Activated CD4-positive, alpha-beta T cell treated with anti-CD3 and anti-CD28 coated beads for 36 hours (primary cell): ENCODE measurements at regions not wholly inside any gene's neighbourhood (a gene's known extent, or its start where the extent isn't known, plus 50 kb on each side); places are given as distances from the start of the nearest gene placed in this dataset.

Source experiments
- ATAC-seq: fragments of 200-7000 bp; cut with Tn5 transposase; one replicate; pipeline ENCODE4 v1.10.0; 2021; ENCODE audit warnings: mild to moderate bottlenecking, moderate library complexity
- CTCF ChIA-PET: fragments of 350-600 bp; sonication (Branson Sonifier 250); formaldehyde crosslinking; loops from one replicate; lab custom pipeline; 2021; ENCODE audit warnings: antibody characterized with exemption; lab: Charles Lee
- POLR2A ChIA-PET: fragments of 350-600 bp; sonication (Branson Sonifier 250); formaldehyde crosslinking; loops from one replicate; lab custom pipeline; 2021; ENCODE audit warnings: antibody characterized with exemption, inconsistent platforms; lab: Charles Lee
- DNase-seq: peaks from one replicate; pipeline ENCODE4 v3.0.0-alpha.2; 2020
- H3K27ac Mint-ChIP-seq: one replicate; pipeline ENCODE4 v1.8.0; 2021; ENCODE audit warnings: mixed read lengths
- H3K27me3 Mint-ChIP-seq: one replicate; pipeline ENCODE4 v1.8.0; 2021; ENCODE audit warnings: mixed read lengths
- H3K36me3 Mint-ChIP-seq: one replicate; pipeline ENCODE4 v1.8.0; 2021; ENCODE audit warnings: low read depth, mixed read lengths
- H3K4me1 Mint-ChIP-seq: one replicate; pipeline ENCODE4 v1.8.0; 2021; ENCODE audit warnings: mixed read lengths
- H3K4me3 Mint-ChIP-seq: one replicate; pipeline ENCODE4 v1.8.0; 2021; ENCODE audit warnings: mild to moderate bottlenecking, moderate library complexity, mixed read lengths
- H3K9me3 Mint-ChIP-seq: one replicate; pipeline ENCODE4 v1.8.0; 2021; ENCODE audit warnings: low read depth, mixed read lengths
- intact Hi-C, 2 experiments: fragments of 100-400 bp; cut with DNase I in 1 of 2; cut with micrococcal nuclease in 1 of 2; formaldehyde crosslinking; loops; one replicate each; pipeline versions ENCODE4 v1.14.2 to v1.15.1; 2022 to 2024; cut with DNase I, micrococcal nuclease

GRCh38 chr13:81697826-81698225 is 1356.9 kb upstream of the SPRY2 start:
- Mint-ChIP-seq H3K27me3 (no peaks in the 10 kb centered on the region), H3K36me3 (no peaks in the 10 kb centered on the region), H3K9me3 (peaks cover 22% of the 10 kb centered on the region), H3K4me1 (no peaks in the 10 kb centered on the region), H3K27ac (no peak overlapping the region), H3K4me3 (no peak overlapping the region)
- no peak for ATAC-seq
- ChIA-PET POLR2A (no interaction called here), CTCF (no interaction called here)
- intact Hi-C loops = no loop called here
- no peak for DNase-seq

- Mint-ChIP-seq H3K9me3 (peaks cover 4% of the 10 kb centered on the region), H3K27me3 (no peaks in the 10 kb centered on the region), H3K4me3 (no peak overlapping the region), H3K27ac (no peak overlapping the region), H3K4me1 (no peaks in the 10 kb centered on the region), H3K36me3 (no peaks in the 10 kb centered on the region)
- intact Hi-C loops = no loop called here
- CTCF ChIA-PET = no interaction called here
- DNase-seq = no peak
- ATAC-seq = no peak
- POLR2A ChIA-PET = no interaction called here
Observed at GRCh38 chr13:81686877-81687276, 1346.0 kb upstream of the SPRY2 start.

DNA sequence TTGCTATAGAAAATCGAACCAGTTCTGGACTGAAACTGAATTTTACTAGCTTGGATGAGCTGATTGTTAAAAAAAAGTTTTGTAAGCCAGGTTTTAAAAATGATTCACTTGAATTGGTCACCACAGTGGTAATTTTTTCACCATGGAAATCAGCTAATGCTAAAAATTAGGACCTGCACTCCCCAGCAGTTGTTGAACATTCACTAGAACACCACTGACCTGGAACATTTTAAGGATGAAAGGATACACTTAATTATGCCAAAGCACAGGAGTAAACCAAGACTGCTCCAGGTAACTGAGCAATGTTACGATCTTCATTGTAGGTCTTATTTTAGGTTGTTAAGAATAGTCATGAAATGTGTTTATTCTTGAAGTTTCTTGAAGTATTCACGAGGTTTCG is 1342.6 kb upstream of the SPRY2 start:
- Mint-ChIP-seq H3K27me3 (no peaks in the 10 kb centered on the region), H3K36me3 (no peaks in the 10 kb centered on the region), H3K4me3 (no peak overlapping the region), H3K27ac (no peak overlapping the region), H3K9me3 (peaks cover 3% of the 10 kb centered on the region), H3K4me1 (no peaks in the 10 kb centered on the region)
- ChIA-PET POLR2A (no interaction called here), CTCF (no interaction called here)
- intact Hi-C loops = no loop called here
- ATAC-seq (no peak), DNase-seq (no peak)

- Mint-ChIP-seq H3K4me1 (no peaks in the 10 kb centered on the region), H3K27me3 (no peaks in the 10 kb centered on the region), H3K9me3 (peaks cover 6% of the 10 kb centered on the region), H3K27ac (no peak overlapping the region), H3K4me3 (no peak overlapping the region), H3K36me3 (no peaks in the 10 kb centered on the region)
- DNase-seq = no peak
- intact Hi-C loops = no loop called here
- ChIA-PET POLR2A (no interaction called here), CTCF (no interaction called here)
- ATAC-seq = no peak
Observed at GRCh38 chr13:81682081-81682630, 1341.2 kb upstream of the SPRY2 start.

- intact Hi-C loops = no loop called here
- POLR2A ChIA-PET = no interaction called here
- no peak overlapping the region for H3K4me3 Mint-ChIP-seq
- H3K36me3 Mint-ChIP-seq = no peaks in the 10 kb centered on the region
- CTCF ChIA-PET = no interaction called here
- H3K27ac Mint-ChIP-seq = no peak overlapping the region
- ATAC-seq (no peak), DNase-seq (no peak)
- H3K9me3 Mint-ChIP-seq = peaks cover 7% of the 10 kb centered on the region
- H3K4me1 Mint-ChIP-seq = no peaks in the 10 kb centered on the region
- no peaks in the 10 kb centered on the region for H3K27me3 Mint-ChIP-seq
Observed at GRCh38 chr13:81677857-81678256, 1336.9 kb upstream of the SPRY2 start.

DNA sequence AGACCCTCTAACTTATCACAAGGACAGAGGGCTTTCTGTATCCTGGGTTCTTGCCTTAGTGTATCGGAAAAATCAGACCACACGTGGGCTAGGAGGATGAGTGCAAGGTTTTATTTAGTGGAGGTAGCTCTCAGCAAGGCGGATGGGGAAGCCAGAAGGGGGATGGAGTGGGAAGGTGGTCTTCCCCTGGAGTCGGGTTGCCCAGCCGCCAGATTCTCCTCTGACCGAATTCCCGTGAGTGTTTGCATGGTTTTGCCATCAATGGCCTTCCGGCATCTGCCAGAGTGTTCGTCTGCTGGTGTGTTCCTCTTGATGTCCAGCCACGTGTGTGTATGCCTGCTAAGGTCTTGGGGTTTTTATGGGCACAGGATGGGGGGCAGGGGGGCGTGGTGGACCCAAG is 1335.1 kb upstream of the SPRY2 start:
- Mint-ChIP-seq H3K9me3 (peaks cover 8% of the 10 kb centered on the region), H3K4me1 (no peaks in the 10 kb centered on the region), H3K4me3 (no peak overlapping the region), H3K27me3 (no peaks in the 10 kb centered on the region), H3K27ac (no peak overlapping the region), H3K36me3 (no peaks in the 10 kb centered on the region)
- ChIA-PET POLR2A (no interaction called here), CTCF (no interaction called here)
- ATAC-seq (no peak), DNase-seq (no peak)
- intact Hi-C loops = no loop called here

GRCh38 chr13:81671064-81671463 is 1330.1 kb upstream of the SPRY2 start:
- Mint-ChIP-seq H3K9me3 (peaks cover 12% of the 10 kb centered on the region), H3K4me1 (no peaks in the 10 kb centered on the region), H3K4me3 (no peak overlapping the region), H3K27me3 (no peaks in the 10 kb centered on the region), H3K27ac (no peak overlapping the region), H3K36me3 (no peaks in the 10 kb centered on the region)
- intact Hi-C loops = no loop called here
- DNase-seq = no peak
- no peak for ATAC-seq
- ChIA-PET POLR2A (no interaction called here), CTCF (interaction anchor here (0.6 to 1.8 kb wide), 2 partner anchors 10 to 14 kb away, joined by 4 read pairs; no protein-coding TSS in a partner anchor)

DNA sequence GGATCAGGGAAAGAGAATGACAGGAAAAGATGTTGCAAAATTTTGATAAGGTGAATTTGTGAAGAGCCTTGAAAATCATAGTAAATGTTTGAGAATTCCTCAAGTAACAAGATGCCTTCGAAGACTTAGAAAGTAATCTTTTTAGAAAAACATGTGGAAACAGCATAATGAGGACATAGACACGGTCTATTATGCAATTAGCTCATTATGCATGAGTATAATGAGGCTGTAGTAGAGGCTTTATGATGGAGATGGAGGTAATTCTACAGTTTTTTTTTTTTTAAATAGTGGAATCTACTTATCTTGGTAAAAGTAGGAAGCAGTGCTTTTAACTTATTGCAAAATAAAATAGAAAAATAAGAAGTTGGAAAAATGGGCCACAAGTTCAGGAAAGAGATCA is 1329.1 kb upstream of the SPRY2 start:
- CTCF ChIA-PET = interaction anchor here (1.8 kb wide), 1 partner anchor 15 kb away, joined by 4 read pairs; no protein-coding TSS in a partner anchor
- ATAC-seq (no peak), DNase-seq (no peak)
- Mint-ChIP-seq H3K36me3 (no peaks in the 10 kb centered on the region), H3K4me1 (no peaks in the 10 kb centered on the region), H3K27ac (no peak overlapping the region), H3K27me3 (no peaks in the 10 kb centered on the region), H3K9me3 (peaks cover 12% of the 10 kb centered on the region), H3K4me3 (no peak overlapping the region)
- POLR2A ChIA-PET = no interaction called here
- intact Hi-C loops = no loop called here

GRCh38 chr13:81664872-81665271 is 1323.9 kb upstream of the SPRY2 start:
- Mint-ChIP-seq H3K27me3 (no peaks in the 10 kb centered on the region), H3K4me3 (no peak overlapping the region), H3K9me3 (peaks cover 11% of the 10 kb centered on the region), H3K4me1 (no peaks in the 10 kb centered on the region), H3K36me3 (no peaks in the 10 kb centered on the region), H3K27ac (no peak overlapping the region)
- ChIA-PET POLR2A (no interaction called here), CTCF (no interaction called here)
- ATAC-seq = no peak
- intact Hi-C loops = no loop called here
- no peak for DNase-seq

GRCh38 chr13:81659984-81660383 is 1319.1 kb upstream of the SPRY2 start:
- H3K4me3 Mint-ChIP-seq = no peak overlapping the region
- no peaks in the 10 kb centered on the region for H3K36me3 Mint-ChIP-seq
- ATAC-seq (no peak), DNase-seq (no peak)
- H3K4me1 Mint-ChIP-seq = no peaks in the 10 kb centered on the region
- H3K27me3 Mint-ChIP-seq = no peaks in the 10 kb centered on the region
- ChIA-PET POLR2A (no interaction called here), CTCF (no interaction called here)
- no peak overlapping the region for H3K27ac Mint-ChIP-seq
- intact Hi-C loops = no loop called here
- H3K9me3 Mint-ChIP-seq = peaks cover 19% of the 10 kb centered on the region

DNA sequence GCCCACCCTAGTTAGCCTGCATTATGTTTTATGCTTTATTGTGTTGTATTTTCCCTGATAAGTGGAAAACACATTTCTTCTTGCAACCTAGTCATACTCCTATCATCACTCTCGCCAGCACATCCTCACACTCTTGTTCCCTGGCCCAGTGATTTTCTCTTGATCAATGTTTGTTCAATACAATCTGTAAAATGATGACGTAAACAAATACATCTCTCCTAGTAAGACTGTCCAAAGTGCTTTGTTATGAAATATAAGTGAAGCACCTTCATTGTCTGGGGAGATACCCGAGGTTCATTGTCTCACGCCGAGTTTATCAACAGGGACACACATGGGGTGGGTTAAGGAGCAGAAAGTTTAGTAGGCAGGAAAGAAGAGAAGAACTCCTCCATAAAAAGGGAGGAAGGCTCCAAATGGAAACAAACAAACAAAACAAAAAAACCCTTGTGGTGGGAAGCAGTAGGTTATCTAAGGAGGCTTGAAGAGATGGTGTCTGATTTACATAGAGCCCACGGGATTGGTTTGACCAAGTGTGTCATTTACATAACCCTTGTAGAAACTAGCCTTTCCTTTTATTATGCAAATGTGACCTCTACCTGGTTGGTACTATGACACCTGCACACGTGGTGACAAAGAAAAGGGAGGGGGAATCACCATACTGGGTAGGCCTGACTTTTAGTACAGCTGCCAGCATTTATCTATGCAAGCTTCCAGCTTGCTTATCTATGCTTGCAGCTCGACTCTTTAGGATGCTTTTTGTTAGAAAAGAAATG is 1317.9 kb upstream of the SPRY2 start:
- Mint-ChIP-seq H3K36me3 (no peaks in the 10 kb centered on the region), H3K4me1 (no peaks in the 10 kb centered on the region), H3K9me3 (peaks cover 17% of the 10 kb centered on the region), H3K27me3 (no peaks in the 10 kb centered on the region), H3K4me3 (no peak overlapping the region), H3K27ac (no peak overlapping the region)
- DNase-seq (no peak), ATAC-seq (no peak)
- CTCF ChIA-PET = no interaction called here
- POLR2A ChIA-PET = no interaction called here
- intact Hi-C loops = no loop called here

DNA sequence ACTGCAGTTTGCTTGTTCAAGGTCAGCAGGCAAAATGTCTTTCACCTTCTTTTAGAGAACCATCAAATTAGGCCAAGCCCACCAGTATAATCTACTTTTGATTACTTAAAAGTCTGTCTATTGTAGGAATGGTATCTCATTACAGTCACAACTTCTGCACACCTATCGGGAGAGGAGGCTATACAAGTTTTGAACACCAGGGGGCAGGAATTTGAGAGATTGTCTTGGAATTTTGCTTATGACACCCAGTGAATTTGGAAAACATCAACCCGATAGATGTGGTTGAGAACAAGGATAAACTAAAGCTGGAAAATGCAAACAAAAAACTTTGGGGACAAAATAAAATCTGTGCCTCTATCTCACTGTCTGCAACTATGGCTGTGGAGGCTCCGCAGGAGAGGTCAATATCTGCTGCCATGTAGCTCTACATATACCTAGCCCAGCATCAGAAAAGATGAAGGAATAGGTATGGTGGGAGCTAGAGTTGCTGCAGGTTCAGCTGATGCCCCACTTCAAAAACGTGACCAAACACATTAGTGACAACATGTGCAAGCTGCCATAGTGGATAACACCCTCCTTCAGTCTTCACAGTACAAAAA is 1299.2 kb upstream of the SPRY2 start:
- Mint-ChIP-seq H3K9me3 (peaks cover 3% of the 10 kb centered on the region), H3K4me3 (no peak overlapping the region), H3K36me3 (no peaks in the 10 kb centered on the region), H3K27me3 (no peaks in the 10 kb centered on the region), H3K27ac (no peak overlapping the region), H3K4me1 (no peaks in the 10 kb centered on the region)
- POLR2A ChIA-PET = no interaction called here
- DNase-seq = no peak
- intact Hi-C loops = no loop called here
- ATAC-seq = no peak
- CTCF ChIA-PET = no interaction called here
